ENCODE measurements at regions not wholly inside any gene's neighbourhood (a gene's known extent, or its start where the extent isn't known, plus 50 kb on each side); places are given as distances from the start of the nearest gene placed in this dataset.

DNA sequence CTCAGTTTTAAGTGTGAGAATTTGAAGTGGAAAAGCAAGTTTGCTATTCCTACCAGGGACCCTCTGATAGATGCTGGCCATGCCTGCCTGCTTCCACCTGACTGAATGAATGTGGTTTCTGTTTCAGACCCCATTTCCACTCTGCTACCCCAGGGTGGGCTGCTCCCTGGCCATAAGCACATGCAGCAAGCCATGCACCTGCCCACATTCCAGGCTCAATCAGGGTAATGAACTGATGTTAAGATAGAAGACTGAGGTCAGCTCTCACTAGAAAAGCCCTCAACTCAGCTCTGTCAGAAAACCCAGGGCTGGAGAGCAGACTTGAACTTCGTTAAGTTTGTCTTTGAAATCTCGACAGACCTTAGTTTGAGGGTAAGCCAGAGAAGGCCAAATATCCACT lies 333.9 kb downstream of the CYRIA start:
- DNase-seq (ENCODE audit: low spot score), result no peak

DNA sequence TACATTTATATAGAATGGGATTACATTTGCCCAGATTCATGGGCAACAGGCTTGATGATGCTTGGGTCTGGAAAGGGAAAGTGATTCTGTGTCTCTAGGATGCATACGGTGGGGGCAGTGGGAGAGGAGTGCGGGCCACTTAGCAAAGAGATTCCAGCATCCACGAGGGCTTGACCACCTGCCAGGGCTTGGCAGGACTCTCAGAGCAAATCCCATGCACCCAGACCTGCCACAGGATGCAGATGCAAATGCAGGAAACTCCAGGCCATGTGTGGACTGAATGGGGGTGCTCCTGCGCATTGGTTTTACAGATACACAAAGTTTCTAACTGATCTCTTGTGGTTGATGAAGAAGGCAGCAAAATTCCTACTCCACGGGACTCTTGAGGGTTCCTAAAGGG lies 334.7 kb downstream of the CYRIA start:
- DNase-seq (ENCODE audit: low spot score), result no peak

- DNase-seq (ENCODE audit: low spot score), result no peak
Measured at GRCh38 chr2:16330571-16330970, 335.1 kb downstream of the CYRIA start.

- DNase-seq (ENCODE audit: low spot score), result no peak
Measured at GRCh38 chr2:16330012-16330411, 335.6 kb downstream of the CYRIA start.

GRCh38 chr2:16329421-16329820 lies 336.2 kb downstream of the CYRIA start:
- DNase-seq (ENCODE audit: low spot score), result no peak

DNA sequence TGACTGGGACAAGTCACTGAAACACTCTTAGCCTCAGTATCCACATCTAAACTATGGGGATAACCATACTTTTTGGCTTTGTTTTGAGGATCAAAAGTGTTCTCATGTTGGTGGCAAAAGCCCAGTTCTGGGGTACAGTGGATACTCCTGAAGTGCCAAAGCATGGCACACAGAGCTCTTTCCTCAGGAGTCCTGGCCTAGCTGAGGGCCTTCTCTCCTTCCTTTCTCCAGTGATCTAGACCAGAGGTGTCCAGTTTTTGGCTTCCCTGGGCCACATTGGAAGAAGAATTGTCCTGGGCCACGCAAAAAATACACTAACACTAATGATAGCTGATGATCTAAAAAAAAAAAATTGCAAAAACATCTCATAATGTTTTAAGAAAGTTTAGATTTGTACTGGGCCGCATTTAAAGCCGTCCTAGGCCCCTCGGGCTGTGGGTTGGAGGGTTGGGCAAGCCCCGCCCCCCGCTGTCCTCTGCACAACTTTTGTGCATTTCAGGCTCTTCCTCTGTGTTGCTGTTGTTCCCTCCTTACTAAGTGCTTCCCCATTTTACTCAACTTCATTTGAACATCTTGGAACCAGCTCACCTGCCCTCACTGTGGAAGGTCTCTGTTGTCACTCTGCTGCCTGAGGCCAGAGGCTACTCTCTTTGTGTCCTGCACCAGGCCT lies 337.0 kb downstream of the CYRIA start:
- DNase-seq (ENCODE audit: low spot score), result no peak

- no peak for DNase-seq (ENCODE audit: low spot score)
Measured at GRCh38 chr2:16327326-16327725, 338.3 kb downstream of the CYRIA start.

DNA sequence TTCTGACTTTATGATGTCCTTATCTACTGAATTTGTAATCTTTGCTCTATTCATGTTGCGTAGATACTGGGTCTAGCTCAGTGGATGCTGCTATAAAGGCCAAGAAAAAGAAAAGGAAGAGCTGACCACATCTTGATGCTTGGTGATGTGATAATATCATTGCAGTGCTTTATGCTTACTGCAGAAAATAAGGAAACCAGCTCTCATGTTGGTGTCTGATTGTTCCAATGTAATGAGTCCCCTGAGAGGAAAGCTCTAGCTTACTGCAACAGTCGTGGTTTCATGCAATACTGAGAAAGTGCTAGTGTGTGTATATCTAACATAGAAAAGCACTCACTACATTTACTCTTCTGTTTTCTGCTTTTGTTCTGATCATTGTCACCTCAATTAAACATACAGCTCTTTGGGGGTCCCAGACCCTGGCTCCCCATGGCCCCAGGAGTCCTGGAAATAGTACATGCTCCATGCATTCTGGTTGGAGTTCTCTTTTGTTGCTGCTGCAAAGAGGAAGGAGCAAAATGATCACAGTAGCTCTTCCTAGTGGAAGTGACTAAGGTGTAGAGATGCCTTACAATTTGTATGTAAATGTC lies 338.8 kb downstream of the CYRIA start:
- DNase-seq (ENCODE audit: low spot score), result no peak

GRCh38 chr2:16325976-16326510 lies 339.6 kb downstream of the CYRIA start:
- no peak for DNase-seq (ENCODE audit: low spot score)

DNA sequence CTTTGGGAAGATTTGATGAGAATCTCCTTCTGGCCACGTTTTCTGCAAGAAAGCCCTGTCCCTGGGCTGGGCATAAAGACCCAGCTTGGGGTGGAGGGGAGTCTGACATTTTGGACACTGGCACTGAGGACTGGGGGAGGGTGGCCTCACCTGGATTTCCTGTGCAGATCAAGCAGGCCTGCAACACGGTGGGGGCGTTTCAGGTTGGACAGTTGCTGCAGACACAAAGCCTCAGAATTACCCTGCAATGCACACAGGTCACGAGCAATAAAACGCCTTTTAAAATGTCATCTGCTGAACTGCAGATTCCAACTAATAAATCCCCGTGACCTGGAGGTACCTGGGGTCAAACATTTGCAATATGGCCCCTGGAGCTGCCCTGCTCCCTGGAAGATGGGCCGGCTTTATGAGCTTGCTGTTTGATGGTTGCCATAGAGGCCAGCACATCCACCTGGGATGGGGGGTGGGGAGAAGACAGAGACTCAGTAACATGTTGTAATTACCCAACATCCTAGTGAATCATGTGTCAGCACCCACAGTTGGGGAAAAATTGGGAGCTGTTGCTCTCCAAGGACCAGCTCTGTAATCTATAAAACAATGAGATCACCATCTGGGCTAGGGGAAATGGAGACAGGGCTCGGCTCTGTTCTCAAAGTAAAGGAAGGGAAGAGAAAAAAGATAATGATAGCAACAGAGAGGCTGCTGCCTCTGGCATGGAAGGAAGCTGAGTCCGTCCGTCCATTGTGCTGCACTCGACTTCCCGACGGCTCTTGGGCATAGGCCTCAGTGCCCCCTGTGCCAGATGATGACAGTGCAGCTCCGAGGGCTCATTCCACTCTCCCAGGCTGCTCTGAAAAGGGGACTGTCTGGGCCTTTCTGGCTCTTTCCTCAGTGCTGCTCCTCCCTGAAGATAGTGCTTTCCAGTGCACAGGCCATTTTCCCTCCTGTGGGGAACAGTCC lies 340.3 kb downstream of the CYRIA start:
- no peak for DNase-seq (ENCODE audit: low spot score)

DNA sequence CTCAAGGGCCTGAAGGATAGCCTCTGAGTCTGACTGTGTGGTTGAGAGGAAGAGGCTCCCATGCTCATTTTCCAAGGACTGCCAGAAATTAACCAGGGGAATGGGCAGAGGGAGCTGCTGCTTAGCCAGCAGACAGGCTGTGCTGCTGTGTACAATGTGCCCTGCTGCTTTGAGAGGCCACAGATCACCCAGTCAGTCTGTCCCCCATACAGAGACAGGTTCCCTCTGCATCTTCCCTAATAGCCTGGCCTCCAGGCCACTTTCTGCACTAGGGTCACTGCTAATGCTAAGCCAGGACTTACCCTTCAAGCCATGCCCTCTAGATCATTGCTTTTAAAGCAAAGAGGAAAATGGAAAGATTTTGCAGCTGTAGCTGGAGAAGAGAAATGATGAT lies 341.1 kb downstream of the CYRIA start:
- DNase-seq (ENCODE audit: low spot score), result no peak

DNA sequence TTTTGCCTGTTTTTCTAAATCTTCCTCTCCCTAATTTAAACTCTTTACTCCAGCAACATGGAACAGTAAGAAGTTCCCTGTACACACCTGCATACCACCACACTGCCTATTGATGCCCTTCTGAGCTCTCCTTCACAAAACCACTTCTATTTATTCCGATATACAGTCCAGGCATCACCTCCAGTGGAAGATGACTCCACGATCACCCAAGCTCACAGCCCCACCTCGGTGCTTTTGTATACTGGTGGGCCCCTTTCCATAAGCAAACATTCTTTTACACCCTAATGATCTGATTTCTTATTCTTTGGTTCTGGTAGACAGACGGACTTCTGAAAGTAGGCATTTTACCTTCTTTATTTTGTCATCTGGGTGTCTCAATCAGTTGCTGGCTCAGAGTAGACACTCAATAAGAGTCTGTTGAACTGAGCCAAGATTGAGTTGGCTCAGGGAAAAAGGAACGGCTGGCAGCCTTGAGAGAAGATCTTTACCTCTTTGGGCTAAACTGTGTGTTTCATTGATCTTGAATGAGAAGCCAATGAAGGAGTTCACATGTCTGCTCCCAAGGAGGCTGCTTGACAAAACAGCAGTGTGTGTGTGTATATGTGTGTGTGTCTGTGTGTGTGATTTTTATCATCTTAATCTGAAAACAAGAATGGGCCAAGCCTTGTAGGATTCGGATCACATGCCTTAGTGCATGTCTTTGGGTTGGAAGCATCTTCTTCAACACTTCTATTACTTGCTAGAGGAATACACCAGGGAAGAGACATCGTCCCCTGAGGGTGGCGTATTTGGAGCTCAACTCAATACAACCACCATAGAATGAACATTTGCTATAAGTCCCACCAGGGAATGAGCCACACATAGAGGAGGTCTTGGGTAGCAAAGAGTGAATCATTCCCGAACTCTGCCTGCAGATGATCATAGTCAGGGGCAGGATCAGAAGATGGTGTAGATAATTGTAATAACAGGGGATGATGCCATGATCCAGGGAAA lies 341.8 kb downstream of the CYRIA start:
- no peak for DNase-seq (ENCODE audit: low spot score)

GRCh38 chr2:16323126-16323520 lies 342.5 kb downstream of the CYRIA start:
- no peak for DNase-seq (ENCODE audit: low spot score)

DNA sequence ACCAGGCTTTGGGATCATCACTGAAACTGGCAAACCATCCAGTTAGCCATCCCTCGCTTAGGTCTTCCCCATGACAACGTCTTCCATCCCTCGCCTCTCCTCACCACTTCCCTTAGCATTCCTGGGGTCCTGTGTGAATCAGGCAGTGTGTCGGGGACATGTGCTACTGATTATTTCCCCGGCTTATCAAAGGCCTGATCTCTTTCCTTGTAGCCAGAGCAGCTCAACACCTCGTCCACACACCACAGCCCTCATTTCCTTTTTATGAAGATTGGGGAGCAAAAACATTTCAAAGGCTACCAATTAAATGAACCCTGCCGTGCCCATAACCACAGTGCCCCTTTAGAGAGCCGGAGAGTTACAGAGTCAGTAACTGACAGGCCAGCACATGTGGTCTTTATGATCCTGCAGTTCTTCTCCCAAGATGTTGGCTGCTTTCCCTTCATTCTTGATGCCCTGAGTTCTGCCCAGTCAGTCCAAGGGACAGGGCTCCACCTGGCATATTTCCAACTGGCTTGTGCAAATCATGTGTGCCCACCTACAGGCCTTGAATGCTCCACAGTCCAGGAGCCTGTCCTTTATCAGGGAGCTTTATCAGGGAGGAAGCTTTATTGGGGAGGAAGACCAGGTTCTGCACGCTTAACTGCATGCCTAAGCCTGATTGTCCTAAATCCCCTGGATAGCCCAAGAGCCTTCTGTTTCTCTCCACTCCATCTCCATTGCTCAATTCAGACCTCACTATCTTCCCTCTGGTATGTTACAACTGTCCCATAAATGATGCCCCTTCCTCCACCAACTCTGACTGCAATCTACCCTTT lies 343.1 kb downstream of the CYRIA start:
- DNase-seq (ENCODE audit: low spot score), result no peak

DNA sequence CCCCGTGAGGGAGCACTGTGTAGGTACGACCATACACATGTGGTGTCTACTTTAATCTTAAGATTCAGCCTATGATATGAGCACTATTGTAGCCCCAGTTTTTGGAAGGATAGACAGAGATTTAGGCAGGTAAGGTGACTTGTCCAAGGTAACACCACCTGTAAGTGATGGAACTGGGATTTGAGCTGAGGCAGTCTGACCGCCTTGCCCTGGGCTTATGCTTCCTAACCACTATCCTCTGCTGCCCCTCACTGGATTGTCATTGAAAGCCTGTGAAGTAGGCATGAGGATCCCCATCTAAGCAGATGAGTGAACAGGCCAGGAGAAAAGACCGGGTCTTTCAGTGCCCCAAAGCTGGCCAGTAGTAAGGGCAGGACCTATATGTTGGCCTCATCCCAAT lies 343.8 kb downstream of the CYRIA start:
- no peak for DNase-seq (ENCODE audit: low spot score)

DNA sequence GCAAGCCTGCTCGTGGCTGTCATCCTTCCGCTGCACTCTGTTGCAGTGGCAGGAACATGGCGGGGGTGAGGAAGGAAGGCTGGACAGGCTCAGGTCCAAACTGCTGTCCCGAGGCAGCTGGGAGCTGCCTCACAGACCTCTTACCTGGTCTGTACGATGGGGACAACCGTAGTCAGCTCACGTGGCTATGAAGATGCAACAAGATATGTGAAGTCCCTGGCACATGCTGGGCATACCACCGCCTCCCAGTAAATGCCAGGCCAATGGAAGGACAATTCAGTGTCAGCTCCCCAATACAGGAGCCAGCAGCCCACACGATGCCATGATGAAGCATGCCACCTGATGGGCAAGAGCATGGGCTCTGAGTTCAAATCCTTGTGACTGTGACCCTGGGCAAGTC lies 344.4 kb downstream of the CYRIA start:
- DNase-seq (ENCODE audit: low spot score), result no peak

- DNase-seq (ENCODE audit: low spot score), result no peak
Measured at GRCh38 chr2:16320716-16321115, 344.9 kb downstream of the CYRIA start.

DNA sequence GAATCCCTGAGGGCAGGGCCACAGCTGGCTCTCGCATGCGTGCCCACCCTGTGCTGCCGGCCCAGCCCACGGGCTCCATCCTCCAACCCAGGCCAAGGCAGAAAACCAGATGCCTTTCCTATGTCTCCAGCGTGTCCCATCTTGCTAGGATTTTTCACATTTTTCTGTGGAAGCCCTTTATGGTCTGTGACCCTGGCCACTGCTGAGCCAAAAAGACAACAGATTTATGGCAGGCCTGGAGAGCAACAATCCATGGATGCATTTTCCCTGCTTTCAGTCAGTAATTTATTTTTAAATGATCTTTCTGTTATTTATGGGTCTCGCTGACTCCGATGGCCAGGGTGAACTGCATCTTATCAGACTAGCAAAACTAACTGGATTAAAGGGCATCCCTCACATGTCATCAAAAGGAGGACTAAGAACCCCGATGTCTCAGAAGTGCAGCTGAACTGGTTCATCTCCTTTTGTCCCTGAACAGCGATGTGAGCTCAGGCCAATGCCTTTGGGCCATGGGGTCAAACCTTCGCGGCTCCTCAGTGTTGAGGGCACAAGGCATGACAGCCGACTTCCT lies 346.0 kb downstream of the CYRIA start:
- DNase-seq (ENCODE audit: low spot score), result no peak

DNA sequence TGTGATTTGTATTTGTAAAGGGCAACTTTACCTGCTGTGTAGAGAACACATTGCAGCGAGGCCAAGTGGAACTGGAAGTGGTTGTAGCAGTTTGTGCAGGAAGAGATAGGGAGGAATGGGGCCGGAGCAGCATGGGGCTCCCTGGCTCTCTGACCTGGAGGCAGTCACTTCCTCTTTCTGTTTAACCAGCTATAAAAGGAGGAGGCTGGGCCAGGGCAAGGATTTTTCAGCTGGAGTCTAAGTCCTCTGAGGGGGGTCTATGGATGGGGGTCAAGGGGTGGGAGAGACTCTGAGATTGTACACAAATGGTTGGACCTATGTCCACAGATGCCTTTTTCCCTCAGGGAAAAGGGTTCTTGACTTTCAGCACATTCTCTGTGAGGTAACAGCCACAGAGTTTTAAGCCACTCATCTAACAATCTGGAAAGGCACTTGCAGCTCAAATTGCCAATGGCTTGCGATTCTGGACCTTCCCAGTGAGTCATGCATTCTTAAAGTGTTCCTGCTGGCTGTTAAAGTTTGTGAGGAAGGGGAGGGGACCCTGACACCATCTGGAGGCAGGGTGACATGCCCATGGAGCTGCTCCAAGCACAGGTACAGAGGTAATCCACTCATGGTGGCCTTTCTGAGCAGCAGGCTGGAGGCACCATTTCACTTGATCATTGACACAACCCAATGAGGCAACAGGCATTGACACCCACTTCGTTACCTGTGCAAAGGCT lies 347.0 kb downstream of the CYRIA start:
- DNase-seq (ENCODE audit: low spot score), result no peak

GRCh38 chr2:16318051-16318450 lies 347.6 kb downstream of the CYRIA start:
- no peak for DNase-seq (ENCODE audit: low spot score)

Data from CD4-positive, alpha-beta T cell treated with Interleukin-15 for 4 hours (primary cell).